Caco-2 (cell line): ENCODE measurements at regions not wholly inside any gene's neighbourhood (a gene's known extent, or its start where the extent isn't known, plus 50 kb on each side); places are given as distances from the start of the nearest gene placed in this dataset.

ENCODE experiments used
- BruUV-seq: library from RNA; stranded (reverse); fragments of 400-500 nt; replicated peaks from 2 replicates; lab custom pipeline; 2021; lab: Mats Ljungman, UMichigan
- CTCF ChIA-PET: fragments of 300-600 bp; sonication (Branson Sonifier 250); formaldehyde crosslinking; loops from one replicate; lab custom pipeline; 2022; ENCODE audit warnings: antibody characterized with exemption; lab: Charles Lee
- POLR2A ChIA-PET: fragments of 300-600 bp; sonication (Branson Sonifier 250); formaldehyde crosslinking; loops from one replicate; lab custom pipeline; 2022; ENCODE audit warnings: antibody characterized with exemption; lab: Charles Lee
- DNase-seq, 2 experiments: peaks; one replicate each; pipeline versions ENCODE4 v3.0.0 to v3.0.0-alpha.2; 2020 to 2022
- H3K27me3 ChIP-seq: replicated peaks from 2 replicates; pipeline ENCODE4 v1.6.0; 2011; ENCODE audit warnings: low read length; ENCODE audit not compliant: control insufficient read depth, insufficient read depth
- H3K36me3 ChIP-seq: 2 replicates; pipeline ENCODE4 v1.5.1; 2011; ENCODE audit warnings: low read length; ENCODE audit not compliant: control insufficient read depth, insufficient read depth
- H3K4me1 ChIP-seq: fragments of 250-450 bp; sonication (Bioruptor Pico); 2 replicates; pipeline ENCODE4 v1.5.1; 2020; ENCODE audit warnings: mild to moderate bottlenecking
- H3K4me3 ChIP-seq: 2 replicates; pipeline ENCODE4 v1.5.1; 2011; ENCODE audit warnings: low read depth, mild to moderate bottlenecking, control low read depth, low read length
- H3K9me3 ChIP-seq: fragments of 250-450 bp; sonication (Bioruptor Pico); 2 replicates; pipeline ENCODE4 v1.5.1; 2020; ENCODE audit warnings: mild to moderate bottlenecking, moderate library complexity
- H3K27ac Mint-ChIP-seq: one replicate; pipeline ENCODE4 v1.8.0; 2022; ENCODE audit warnings: mixed read lengths; ENCODE audit not compliant: unreplicated experiment
- H3K27me3 Mint-ChIP-seq: one replicate; pipeline ENCODE4 v1.8.0; 2022; ENCODE audit warnings: mixed read lengths; ENCODE audit not compliant: insufficient read depth, unreplicated experiment
- H3K36me3 Mint-ChIP-seq: one replicate; pipeline ENCODE4 v1.8.0; 2022; ENCODE audit warnings: mild to moderate bottlenecking, mixed read lengths; ENCODE audit not compliant: insufficient read depth, unreplicated experiment
- H3K4me1 Mint-ChIP-seq: one replicate; pipeline ENCODE4 v1.8.0; 2022; ENCODE audit warnings: low read depth, mixed read lengths; ENCODE audit not compliant: unreplicated experiment
- H3K4me3 Mint-ChIP-seq: one replicate; pipeline ENCODE4 v1.8.0; 2022; ENCODE audit warnings: mild to moderate bottlenecking, moderate library complexity, mixed read lengths; ENCODE audit not compliant: unreplicated experiment
- H3K9me3 Mint-ChIP-seq: one replicate; pipeline ENCODE4 v1.8.0; 2022; ENCODE audit warnings: mixed read lengths; ENCODE audit not compliant: unreplicated experiment
- intact Hi-C: fragments of 100-400 bp; cut with micrococcal nuclease; formaldehyde crosslinking; loops from one replicate; pipeline ENCODE4 v1.10.0; 2022; ENCODE audit not compliant: unreplicated experiment
- TF ChIP-seq, protein P1 (sequence below), 2 experiments: fragments of 200-600 bp in 1 of 2; IDR thresholded peaks; 1 replicate in 1 of 2; 2 replicates in 1 of 2; pipeline versions ENCODE4 v1.5.1 to v1.8.0; 2011 to 2022; ENCODE audit warnings: antibody characterized with exemption in 1 of 2, control low read depth in 1 of 2, inconsistent platforms in 1 of 2, low read depth in 1 of 2, low read length in 1 of 2, mild to moderate bottlenecking in 1 of 2, moderate library complexity in 1 of 2; ENCODE audit not compliant: insufficient read depth in 1 of 2, severe bottlenecking in 1 of 2, unreplicated experiment in 1 of 2

GRCh38 chrX:94430091-94430490, 756.1 kb downstream of the FAM133A start:
- no peaks in the 10 kb centered on the region for H3K9me3 Mint-ChIP-seq
- no peaks in the 10 kb centered on the region for H3K4me1 Mint-ChIP-seq
- no peaks in the 10 kb centered on the region for H3K36me3 ChIP-seq
- TF ChIP-seq, protein P1, sequence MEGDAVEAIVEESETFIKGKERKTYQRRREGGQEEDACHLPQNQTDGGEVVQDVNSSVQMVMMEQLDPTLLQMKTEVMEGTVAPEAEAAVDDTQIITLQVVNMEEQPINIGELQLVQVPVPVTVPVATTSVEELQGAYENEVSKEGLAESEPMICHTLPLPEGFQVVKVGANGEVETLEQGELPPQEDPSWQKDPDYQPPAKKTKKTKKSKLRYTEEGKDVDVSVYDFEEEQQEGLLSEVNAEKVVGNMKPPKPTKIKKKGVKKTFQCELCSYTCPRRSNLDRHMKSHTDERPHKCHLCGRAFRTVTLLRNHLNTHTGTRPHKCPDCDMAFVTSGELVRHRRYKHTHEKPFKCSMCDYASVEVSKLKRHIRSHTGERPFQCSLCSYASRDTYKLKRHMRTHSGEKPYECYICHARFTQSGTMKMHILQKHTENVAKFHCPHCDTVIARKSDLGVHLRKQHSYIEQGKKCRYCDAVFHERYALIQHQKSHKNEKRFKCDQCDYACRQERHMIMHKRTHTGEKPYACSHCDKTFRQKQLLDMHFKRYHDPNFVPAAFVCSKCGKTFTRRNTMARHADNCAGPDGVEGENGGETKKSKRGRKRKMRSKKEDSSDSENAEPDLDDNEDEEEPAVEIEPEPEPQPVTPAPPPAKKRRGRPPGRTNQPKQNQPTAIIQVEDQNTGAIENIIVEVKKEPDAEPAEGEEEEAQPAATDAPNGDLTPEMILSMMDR (IDR thresholded peaks at IDR 0.05; ENCODE audit: insufficient read depth in 1 of 2, low read depth in 1 of 2, low read length in 1 of 2, severe bottlenecking in 1 of 2, unreplicated experiment in 1 of 2), result no peak
- H3K27ac Mint-ChIP-seq, result no peak overlapping the region
- H3K27me3 Mint-ChIP-seq, result no peaks in the 10 kb centered on the region
- no peak overlapping the region for H3K4me3 Mint-ChIP-seq
- intact Hi-C loops, result no loop called here
- no peaks in the 10 kb centered on the region for H3K36me3 Mint-ChIP-seq
- no peaks in the 10 kb centered on the region for H3K4me1 ChIP-seq
- no peak overlapping the region for H3K4me3 ChIP-seq
- ChIA-PET POLR2A (no interaction called here), CTCF (no interaction called here)
- H3K9me3 ChIP-seq, result no peaks in the 10 kb centered on the region
- DNase-seq, result no peak
- BruUV-seq, result no TSS peak
- H3K27me3 ChIP-seq, result no peaks in the 10 kb centered on the region

DNA sequence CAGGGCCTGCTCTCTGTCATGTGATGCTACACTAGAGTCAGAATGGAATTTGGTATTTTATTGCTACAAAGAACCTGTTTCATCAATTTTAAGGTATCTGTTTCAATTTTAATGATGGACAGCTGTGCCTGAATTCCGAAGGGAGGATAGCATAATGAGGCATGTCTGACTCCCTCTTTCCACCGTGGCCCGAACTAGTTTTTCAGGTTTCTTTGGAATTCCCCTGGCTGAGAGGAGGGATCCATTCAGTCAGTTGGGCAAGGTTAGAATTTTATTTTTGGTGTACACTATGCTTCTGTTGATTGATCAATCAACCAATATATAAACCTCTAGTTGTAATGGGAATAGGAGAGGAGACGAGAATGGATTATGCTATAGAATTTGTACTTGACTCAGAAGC, 761.8 kb downstream of the FAM133A start:
- BruUV-seq, result no TSS peak
- no peaks in the 10 kb centered on the region for H3K27me3 Mint-ChIP-seq
- H3K4me3 Mint-ChIP-seq, result no peak overlapping the region
- H3K27ac Mint-ChIP-seq, result peak overlapping the region; percentile 56
- H3K9me3 Mint-ChIP-seq, result peaks cover 10% of the 10 kb centered on the region
- Histone ChIP-seq H3K4me1 (no peaks in the 10 kb centered on the region), H3K9me3 (no peaks in the 10 kb centered on the region), H3K36me3 (no peaks in the 10 kb centered on the region), H3K4me3 (no peak overlapping the region), H3K27me3 (no peaks in the 10 kb centered on the region)
- peaks cover 5% of the 10 kb centered on the region for H3K36me3 Mint-ChIP-seq
- CTCF ChIA-PET, result no interaction called here
- POLR2A ChIA-PET, result no interaction called here
- H3K4me1 Mint-ChIP-seq, result peaks cover 7% of the 10 kb centered on the region
- TF ChIP-seq, protein P1 (IDR thresholded peaks at IDR 0.05; ENCODE audit: insufficient read depth in 1 of 2, low read depth in 1 of 2, low read length in 1 of 2, severe bottlenecking in 1 of 2, unreplicated experiment in 1 of 2), result no peak
- intact Hi-C loops, result no loop called here
- no peak for DNase-seq

DNA sequence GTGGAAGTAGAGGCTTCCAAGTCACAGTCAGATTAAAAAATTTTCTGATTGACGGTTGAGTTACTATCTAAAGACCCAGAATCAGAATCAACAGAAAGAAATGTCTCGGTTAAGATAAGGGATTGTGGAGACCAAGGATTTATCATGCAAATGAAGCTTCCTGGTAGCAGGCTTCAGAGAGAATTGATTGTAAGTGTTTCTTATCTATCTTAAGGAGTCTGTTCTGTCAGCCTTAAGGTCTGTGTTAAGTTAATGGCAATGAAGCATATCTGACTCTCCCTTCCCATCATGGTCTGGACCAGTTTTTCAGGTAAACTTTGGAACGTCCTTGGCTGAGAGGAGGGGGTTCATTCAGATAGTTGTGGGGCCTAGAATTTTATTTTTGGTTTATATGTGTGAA, 780.2 kb downstream of the FAM133A start:
- Histone ChIP-seq H3K4me1 (no peaks in the 10 kb centered on the region), H3K4me3 (no peak overlapping the region), H3K9me3 (no peaks in the 10 kb centered on the region), H3K36me3 (no peaks in the 10 kb centered on the region), H3K27me3 (no peaks in the 10 kb centered on the region)
- Mint-ChIP-seq H3K4me3 (no peak overlapping the region), H3K4me1 (no peaks in the 10 kb centered on the region), H3K36me3 (no peaks in the 10 kb centered on the region), H3K27ac (no peak overlapping the region), H3K9me3 (no peaks in the 10 kb centered on the region), H3K27me3 (no peaks in the 10 kb centered on the region)
- CTCF ChIA-PET, result no interaction called here
- no TSS peak for BruUV-seq
- POLR2A ChIA-PET, result no interaction called here
- DNase-seq, result no peak
- intact Hi-C loops, result no loop called here
- TF ChIP-seq, protein P1 (IDR thresholded peaks at IDR 0.05; ENCODE audit: insufficient read depth in 1 of 2, low read depth in 1 of 2, low read length in 1 of 2, severe bottlenecking in 1 of 2, unreplicated experiment in 1 of 2), result no peak
